ENCODE measurements at regions not wholly inside any gene's neighbourhood (a gene's known extent, or its start where the extent isn't known, plus 50 kb on each side); places are given as distances from the start of the nearest gene placed in this dataset.

GRCh38 chr15:93859176-93859575, 372.2 kb upstream of the MCTP2 start:
- no peak overlapping the region for H3K4me3 ChIP-seq (ENCODE audit: low read depth, low read length)
- POLR2A ChIA-PET = no interaction called here
- DNase-seq (ENCODE audit: low read depth) = no peak
- CTCF ChIA-PET = no interaction called here
- no peaks in the 10 kb centered on the region for H3K27me3 ChIP-seq (ENCODE audit: control insufficient read depth, insufficient read depth, low read length)
- no peaks in the 10 kb centered on the region for H3K36me3 ChIP-seq (ENCODE audit: control insufficient read depth, insufficient read depth, low read length)
- TF ChIP-seq CTCF (IDR thresholded peaks at IDR 0.05; ENCODE audit: insufficient read depth, low read depth, low read length) = no peak

GRCh38 chr15:93855181-93855826, 376.1 kb upstream of the MCTP2 start:
- ChIA-PET CTCF (no interaction called here), POLR2A (no interaction called here)
- H3K27me3 ChIP-seq (ENCODE audit: control insufficient read depth, insufficient read depth, low read length) = no peaks in the 10 kb centered on the region
- TF ChIP-seq CTCF (IDR thresholded peaks at IDR 0.05; ENCODE audit: insufficient read depth, low read depth, low read length) = no peak
- DNase-seq (ENCODE audit: low read depth) = no peak
- no peak overlapping the region for H3K4me3 ChIP-seq (ENCODE audit: low read depth, low read length)
- H3K36me3 ChIP-seq (ENCODE audit: control insufficient read depth, insufficient read depth, low read length) = no peaks in the 10 kb centered on the region

- ChIA-PET CTCF (no interaction called here), POLR2A (no interaction called here)
- no peak overlapping the region for H3K4me3 ChIP-seq (ENCODE audit: low read depth, low read length)
- H3K27me3 ChIP-seq (ENCODE audit: control insufficient read depth, insufficient read depth, low read length) = no peaks in the 10 kb centered on the region
- H3K36me3 ChIP-seq (ENCODE audit: control insufficient read depth, insufficient read depth, low read length) = no peaks in the 10 kb centered on the region
- DNase-seq (ENCODE audit: low read depth) = no peak
- TF ChIP-seq CTCF (IDR thresholded peaks at IDR 0.05; ENCODE audit: insufficient read depth, low read depth, low read length) = no peak
Measured at GRCh38 chr15:93854088-93854487, 377.3 kb upstream of the MCTP2 start.

GRCh38 chr15:93852761-93853160, 378.6 kb upstream of the MCTP2 start:
- CTCF ChIA-PET = no interaction called here
- TF ChIP-seq CTCF (IDR thresholded peaks at IDR 0.05; ENCODE audit: insufficient read depth, low read depth, low read length) = no peak

GRCh38 chr15:93848490-93848889, 382.9 kb upstream of the MCTP2 start:
- Histone ChIP-seq H3K36me3 (ENCODE audit: control insufficient read depth, insufficient read depth, low read length) (no peaks in the 10 kb centered on the region), H3K4me3 (ENCODE audit: low read depth, low read length) (no peak overlapping the region), H3K27me3 (ENCODE audit: control insufficient read depth, insufficient read depth, low read length) (no peaks in the 10 kb centered on the region)
- no peak for DNase-seq (ENCODE audit: low read depth)
- ChIA-PET CTCF (no interaction called here), POLR2A (no interaction called here)
- TF ChIP-seq CTCF (IDR thresholded peaks at IDR 0.05; ENCODE audit: insufficient read depth, low read depth, low read length) = no peak

More at GRCh38 chr15:93852761-93853160, 378.6 kb upstream of the MCTP2 start:
- Histone ChIP-seq H3K27me3 (ENCODE audit: control insufficient read depth, insufficient read depth, low read length) (no peaks in the 10 kb centered on the region), H3K36me3 (ENCODE audit: control insufficient read depth, insufficient read depth, low read length) (no peaks in the 10 kb centered on the region), H3K4me3 (ENCODE audit: low read depth, low read length) (no peak overlapping the region)
- POLR2A ChIA-PET = no interaction called here
- no peak for DNase-seq (ENCODE audit: low read depth)

All from BJ (cell line).